CD4-positive, alpha-beta memory T cell (primary cell): ENCODE measurements at regions not wholly inside any gene's neighbourhood (a gene's known extent, or its start where the extent isn't known, plus 50 kb on each side); places are given as distances from the start of the nearest gene placed in this dataset.

ENCODE experiments used
- CTCF ChIA-PET: fragments of 350-600 bp; sonication (Branson Sonifier 250); formaldehyde crosslinking; loops from one replicate; lab custom pipeline; 2021; ENCODE audit warnings: inconsistent platforms; ENCODE audit not compliant: partially characterized antibody; lab: Charles Lee
- POLR2A ChIA-PET: fragments of 350-600 bp; sonication (Branson Sonifier 250); formaldehyde crosslinking; loops from one replicate; lab custom pipeline; 2021; ENCODE audit not compliant: partially characterized antibody; lab: Charles Lee
- DNase-seq, 5 donors: peaks; one replicate each; pipeline versions ENCODE4 v3.0.0 to v3.0.0-alpha.2; 2020 to 2022; ENCODE audit warnings: mixed read lengths in 1 of 5
- H3K27ac ChIP-seq: one replicate; pipeline ENCODE4 v1.7.0; 2013; ENCODE audit warnings: low read depth, low read length
- H3K27me3 ChIP-seq: 2 replicates; pipeline ENCODE4 v1.7.0; 2013; ENCODE audit warnings: mild to moderate bottlenecking, low read length, moderate library complexity; ENCODE audit not compliant: insufficient read depth
- H3K36me3 ChIP-seq: 2 replicates; pipeline ENCODE4 v1.7.0; 2013; ENCODE audit warnings: mild to moderate bottlenecking, low read length, moderate library complexity; ENCODE audit not compliant: insufficient read depth
- H3K4me1 ChIP-seq: 2 replicates; pipeline ENCODE4 v1.7.0; 2013; ENCODE audit warnings: mild to moderate bottlenecking, low read length, moderate library complexity; ENCODE audit not compliant: insufficient read depth
- H3K4me3 ChIP-seq, 2 donors: one replicate each; pipeline ENCODE4 v1.7.0; 2013; ENCODE audit warnings: low read length in 2 of 2, mild to moderate bottlenecking in 1 of 2
- H3K9me3 ChIP-seq, 2 donors: one replicate each; pipeline ENCODE4 v1.7.0; 2013; ENCODE audit warnings: low read length in 2 of 2, control low read depth in 1 of 2; ENCODE audit not compliant: control insufficient read depth in 1 of 2
- H3K27ac Mint-ChIP-seq, 7 donors: one replicate each; pipeline ENCODE4 v1.8.0; 2020 to 2021; ENCODE audit warnings: mixed read lengths in 7 of 7, mild to moderate bottlenecking in 6 of 7, inconsistent platforms in 3 of 7, moderate library complexity in 3 of 7
- H3K27me3 Mint-ChIP-seq, 2 donors: one replicate each; pipeline ENCODE4 v1.8.0; 2020 to 2021; ENCODE audit warnings: mixed read lengths in 2 of 2
- H3K36me3 Mint-ChIP-seq, 2 donors: one replicate each; pipeline ENCODE4 v1.8.0; 2020 to 2021; ENCODE audit warnings: mixed read lengths in 2 of 2, inconsistent platforms in 1 of 2, mild to moderate bottlenecking in 1 of 2
- H3K4me1 Mint-ChIP-seq, 4 donors: one replicate each; pipeline ENCODE4 v1.8.0; 2020 to 2021; ENCODE audit warnings: mixed read lengths in 4 of 4, mild to moderate bottlenecking in 1 of 4
- H3K4me3 Mint-ChIP-seq, 8 donors: one replicate each; pipeline ENCODE4 v1.8.0; 2020 to 2021; ENCODE audit warnings: mixed read lengths in 8 of 8, mild to moderate bottlenecking in 7 of 8, moderate library complexity in 6 of 8, inconsistent platforms in 3 of 8
- H3K9me3 Mint-ChIP-seq, 8 donors: one replicate each; pipeline ENCODE4 v1.8.0; 2020 to 2021; ENCODE audit warnings: mixed read lengths in 8 of 8, mild to moderate bottlenecking in 5 of 8, inconsistent platforms in 3 of 8, moderate library complexity in 1 of 8
- intact Hi-C: fragments of 100-400 bp; cut with micrococcal nuclease; formaldehyde crosslinking; loops from one replicate; pipeline ENCODE4 v1.15.1; 2023

DNA sequence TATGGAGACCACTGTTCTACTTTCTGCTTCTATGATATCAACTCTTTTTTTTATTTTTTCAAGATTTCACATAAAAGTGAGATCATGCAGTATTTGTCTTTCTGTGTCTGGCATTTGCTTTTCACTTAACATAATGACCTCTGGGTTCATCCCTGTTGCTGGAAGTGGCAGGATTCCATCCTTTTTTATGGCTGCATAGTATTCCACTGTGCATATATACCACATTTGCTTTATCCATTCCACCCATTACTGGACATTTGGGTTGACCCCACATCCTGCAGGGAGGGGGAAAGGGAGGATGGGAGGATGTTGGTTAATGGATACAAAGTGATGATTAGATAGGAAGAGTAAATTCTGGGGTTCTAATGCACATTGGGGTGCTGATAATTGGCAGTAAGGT lies 80.3 kb upstream of the NPTX2 start:
- Histone ChIP-seq H3K4me3 (no peak overlapping the region), H3K4me1 (no peaks in the 10 kb centered on the region), H3K27ac (no peak overlapping the region), H3K9me3 (no peaks in the 10 kb centered on the region), H3K27me3 (no peaks in the 10 kb centered on the region), H3K36me3 (no peaks in the 10 kb centered on the region)
- no peak overlapping the region for H3K4me3 Mint-ChIP-seq
- no peaks in the 10 kb centered on the region for H3K4me1 Mint-ChIP-seq
- no peak for DNase-seq
- H3K27me3 Mint-ChIP-seq = peaks cover 0 to 3% of the 10 kb centered on the region in 2 donors
- intact Hi-C loops = no loop called here
- peaks cover 0 to 3% of the 10 kb centered on the region in 2 donors for H3K36me3 Mint-ChIP-seq
- H3K9me3 Mint-ChIP-seq = peaks cover 3 to 15% (median 7%) of the 10 kb centered on the region in 8 donors
- ChIA-PET CTCF (no interaction called here), POLR2A (no interaction called here)
- H3K27ac Mint-ChIP-seq = no peak overlapping the region

DNA sequence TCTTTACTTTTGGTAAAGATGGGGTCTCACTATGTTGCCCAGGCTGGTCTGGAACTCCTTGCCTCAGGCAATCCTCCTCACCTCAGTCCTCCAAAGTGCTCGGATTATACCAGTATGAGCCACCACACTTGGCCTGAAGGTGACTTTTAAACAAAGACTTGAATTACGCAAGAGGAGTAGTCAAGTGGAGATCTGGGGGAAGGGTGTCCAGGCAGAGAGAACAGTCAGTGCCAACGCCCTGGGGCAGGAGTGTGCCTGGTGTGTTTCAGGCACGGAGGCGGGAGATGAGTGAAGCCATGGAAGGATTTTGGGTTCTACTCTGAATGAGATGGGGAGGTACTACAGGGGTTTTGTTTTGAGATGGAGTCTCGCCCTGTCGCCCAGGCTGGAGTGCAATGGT lies 82.6 kb upstream of the NPTX2 start:
- peaks cover 7 to 19% (median 14%) of the 10 kb centered on the region in 8 donors for H3K9me3 Mint-ChIP-seq

DNA sequence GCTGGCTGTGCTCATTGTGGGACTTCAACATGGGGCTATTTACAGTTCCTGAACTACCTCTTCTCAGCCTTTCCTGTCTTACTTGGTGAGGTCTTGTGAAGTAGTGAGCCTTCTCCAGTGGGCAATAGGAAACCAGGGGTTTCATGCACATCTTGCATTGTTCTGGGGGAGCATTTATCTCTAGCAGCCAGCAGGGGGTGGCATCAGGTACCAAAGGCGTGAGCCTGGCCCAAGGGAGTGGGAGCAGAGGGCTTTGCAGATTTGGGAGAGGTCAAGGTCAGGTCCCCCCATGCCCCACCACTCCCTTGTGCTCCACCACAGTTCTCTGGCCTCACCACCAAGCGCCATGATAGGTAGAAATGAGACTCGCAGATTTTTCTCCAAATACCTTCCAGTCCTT lies 85.4 kb upstream of the NPTX2 start:
- POLR2A ChIA-PET = no interaction called here

More for the DNA sequence above, 82.6 kb upstream of the NPTX2 start:
- Mint-ChIP-seq H3K4me3 (no peak overlapping the region), H3K27ac (no peak overlapping the region), H3K36me3 (peaks cover 0 to 3% of the 10 kb centered on the region in 2 donors), H3K27me3 (peaks cover 0 to 3% of the 10 kb centered on the region in 2 donors), H3K4me1 (no peaks in the 10 kb centered on the region)
- H3K36me3 ChIP-seq = no peaks in the 10 kb centered on the region
- CTCF ChIA-PET = no interaction called here
- no peaks in the 10 kb centered on the region for H3K9me3 ChIP-seq
- no peak for DNase-seq
- H3K4me3 ChIP-seq = no peak overlapping the region
- H3K27ac ChIP-seq = no peak overlapping the region
- intact Hi-C loops = no loop called here
- POLR2A ChIA-PET = no interaction called here
- H3K4me1 ChIP-seq = no peaks in the 10 kb centered on the region
- no peaks in the 10 kb centered on the region for H3K27me3 ChIP-seq

DNA sequence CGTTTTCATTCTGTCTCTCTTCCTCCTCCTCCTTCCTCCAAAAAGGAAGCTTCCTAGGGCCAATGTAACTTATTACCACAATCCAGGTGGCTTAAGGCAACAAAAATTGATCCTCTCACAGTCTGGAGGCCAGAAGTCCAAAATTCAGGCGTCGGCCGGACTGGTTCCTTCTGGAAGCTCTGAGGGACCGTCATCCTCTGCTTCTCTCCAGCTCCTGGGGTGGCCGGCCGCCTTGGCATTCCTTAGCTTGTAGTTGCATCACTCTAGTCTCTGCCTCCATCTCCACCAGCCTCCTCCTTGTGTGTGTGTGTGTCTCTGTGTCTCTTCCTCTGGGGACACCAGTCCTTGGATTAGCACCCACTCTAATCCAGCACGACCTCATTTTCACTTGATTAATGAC lies 89.0 kb upstream of the NPTX2 start:
- ChIA-PET CTCF (no interaction called here), POLR2A (no interaction called here)
- Histone ChIP-seq H3K4me1 (no peaks in the 10 kb centered on the region), H3K4me3 (no peak overlapping the region), H3K27ac (no peak overlapping the region), H3K9me3 (no peaks in the 10 kb centered on the region), H3K27me3 (no peaks in the 10 kb centered on the region), H3K36me3 (no peaks in the 10 kb centered on the region)
- Mint-ChIP-seq H3K27ac (no peak overlapping the region), H3K4me1 (no peaks in the 10 kb centered on the region), H3K9me3 (peaks cover 5 to 17% (median 8%) of the 10 kb centered on the region in 8 donors), H3K36me3 (no peaks in the 10 kb centered on the region), H3K27me3 (peaks cover 0 to 3% of the 10 kb centered on the region in 2 donors), H3K4me3 (no peak overlapping the region)
- no peak for DNase-seq
- intact Hi-C loops = no loop called here

More for the DNA sequence above, 85.4 kb upstream of the NPTX2 start:
- intact Hi-C loops = no loop called here
- Histone ChIP-seq H3K27me3 (no peaks in the 10 kb centered on the region), H3K4me3 (no peak overlapping the region), H3K36me3 (no peaks in the 10 kb centered on the region), H3K9me3 (no peaks in the 10 kb centered on the region), H3K27ac (no peak overlapping the region), H3K4me1 (no peaks in the 10 kb centered on the region)
- Mint-ChIP-seq H3K36me3 (peaks cover 0 to 3% of the 10 kb centered on the region in 2 donors), H3K9me3 (peaks cover 7 to 17% (median 10%) of the 10 kb centered on the region in 8 donors), H3K27me3 (peaks cover 3% of the 10 kb centered on the region in 2 donors), H3K4me1 (no peaks in the 10 kb centered on the region), H3K4me3 (no peak overlapping the region), H3K27ac (no peak overlapping the region)
- no peak for DNase-seq
- CTCF ChIA-PET = no interaction called here

DNA sequence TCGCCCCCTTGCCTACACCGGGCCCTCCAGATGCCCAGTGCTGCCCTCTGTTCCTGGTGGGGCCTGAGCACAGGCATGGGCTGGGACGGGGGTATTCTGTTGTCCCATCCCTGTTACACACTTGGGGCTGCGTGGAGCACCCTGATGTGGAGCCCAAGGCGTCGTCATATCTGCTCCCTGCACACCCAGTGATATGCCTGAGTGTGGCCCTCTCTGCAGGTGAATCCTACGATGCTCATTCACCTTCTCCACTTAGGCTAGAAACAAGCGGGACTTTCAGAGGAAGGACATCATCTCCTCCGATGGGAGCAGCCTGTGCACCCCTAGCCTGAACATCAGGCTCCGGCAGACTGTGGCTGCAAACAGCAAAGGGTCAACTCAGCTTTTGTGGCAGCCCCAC lies 91.0 kb upstream of the NPTX2 start:
- intact Hi-C loops = no loop called here
- Histone ChIP-seq H3K9me3 (no peaks in the 10 kb centered on the region), H3K27ac (no peak overlapping the region), H3K36me3 (no peaks in the 10 kb centered on the region), H3K4me1 (no peaks in the 10 kb centered on the region), H3K4me3 (no peak overlapping the region), H3K27me3 (no peaks in the 10 kb centered on the region)
- POLR2A ChIA-PET = no interaction called here
- Mint-ChIP-seq H3K4me3 (no peak overlapping the region), H3K27me3 (peaks cover 0 to 3% of the 10 kb centered on the region in 2 donors), H3K27ac (no peak overlapping the region), H3K36me3 (no peaks in the 10 kb centered on the region), H3K9me3 (peaks cover 0 to 8% (median 1%) of the 10 kb centered on the region in 8 donors), H3K4me1 (no peaks in the 10 kb centered on the region)
- DNase-seq = no peak
- CTCF ChIA-PET = no interaction called here

DNA sequence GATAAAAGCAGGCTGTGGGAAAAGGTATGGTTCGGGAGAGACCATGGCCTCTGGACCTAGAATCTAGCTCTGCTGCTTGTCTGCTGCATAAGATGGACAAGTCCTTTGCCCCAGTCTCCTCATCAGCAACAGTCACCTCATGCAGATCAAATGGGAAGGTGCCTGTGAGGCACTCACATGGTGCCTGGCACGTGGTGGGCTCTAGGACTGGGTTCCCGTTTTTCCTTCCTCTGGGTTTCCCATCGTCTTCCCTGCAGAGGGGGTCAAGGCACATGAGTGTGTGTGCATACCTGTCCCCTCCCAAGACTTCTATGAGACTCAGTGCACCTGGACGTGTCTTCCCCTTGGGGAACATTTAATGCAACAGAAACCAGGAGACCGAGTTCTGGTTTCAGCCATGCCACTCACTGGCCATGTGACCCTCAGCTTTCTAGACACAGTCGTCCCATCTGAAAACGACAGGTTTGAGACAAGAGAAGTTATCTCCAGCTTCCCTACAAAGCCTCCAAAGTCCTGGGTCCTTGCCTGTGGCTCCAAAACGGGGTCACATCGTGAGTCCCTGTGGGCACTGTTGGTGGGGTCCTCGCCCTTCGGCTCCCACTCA lies 95.9 kb upstream of the NPTX2 start:
- Histone ChIP-seq H3K36me3 (no peaks in the 10 kb centered on the region), H3K4me1 (no peaks in the 10 kb centered on the region), H3K27me3 (no peaks in the 10 kb centered on the region), H3K27ac (no peak overlapping the region), H3K9me3 (no peaks in the 10 kb centered on the region), H3K4me3 (no peak overlapping the region)
- Mint-ChIP-seq H3K27ac (no peak overlapping the region), H3K27me3 (no peaks in the 10 kb centered on the region), H3K9me3 (peaks cover 0 to 3% (median 0%) of the 10 kb centered on the region in 8 donors), H3K36me3 (no peaks in the 10 kb centered on the region), H3K4me3 (no peak overlapping the region), H3K4me1 (no peaks in the 10 kb centered on the region)
- DNase-seq = no peak
- POLR2A ChIA-PET = no interaction called here
- CTCF ChIA-PET = no interaction called here
- intact Hi-C loops = no loop called here

DNA sequence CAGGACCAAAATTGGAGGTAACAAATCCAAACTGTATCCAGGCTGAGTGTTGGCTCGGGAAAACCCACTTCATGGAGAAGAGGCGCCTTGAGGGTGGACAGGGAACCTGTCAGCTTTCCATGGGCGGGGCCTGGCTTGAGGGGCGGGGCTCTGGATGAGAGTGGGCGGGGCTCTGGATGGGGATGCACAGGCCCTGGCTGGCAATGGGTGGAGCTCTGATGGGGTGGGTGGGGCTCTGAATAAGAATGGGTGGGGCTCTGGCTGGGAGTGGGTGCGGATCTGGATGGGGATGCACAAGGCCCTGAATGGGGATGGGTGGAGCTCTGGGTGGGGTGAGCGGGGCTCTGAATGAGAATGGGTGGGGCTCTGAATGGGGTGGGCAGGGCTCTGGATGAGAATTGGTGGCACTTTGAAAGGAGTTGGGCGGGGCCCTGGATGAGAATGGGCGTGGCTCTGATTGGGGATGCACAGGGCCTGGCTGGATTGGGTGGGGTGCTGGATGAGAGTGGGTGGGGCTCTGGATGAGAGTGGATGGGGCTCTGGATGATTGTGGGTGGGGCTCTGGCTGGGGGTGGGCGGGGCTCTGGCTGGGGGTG lies 96.6 kb upstream of the NPTX2 start:
- no peak overlapping the region for H3K4me3 ChIP-seq
- POLR2A ChIA-PET = no interaction called here
- H3K36me3 ChIP-seq = no peaks in the 10 kb centered on the region
- no peak overlapping the region for H3K27ac ChIP-seq
- no peaks in the 10 kb centered on the region for H3K27me3 Mint-ChIP-seq
- intact Hi-C loops = no loop called here
- no peak overlapping the region for H3K4me3 Mint-ChIP-seq
- no peaks in the 10 kb centered on the region for H3K4me1 Mint-ChIP-seq
- no peaks in the 10 kb centered on the region for H3K9me3 ChIP-seq
- H3K27ac Mint-ChIP-seq = no peak overlapping the region
- H3K36me3 Mint-ChIP-seq = no peaks in the 10 kb centered on the region
- no peaks in the 10 kb centered on the region for H3K4me1 ChIP-seq
- H3K9me3 Mint-ChIP-seq = peaks cover 0 to 3% (median 0%) of the 10 kb centered on the region in 8 donors
- no peak for DNase-seq
- H3K27me3 ChIP-seq = no peaks in the 10 kb centered on the region
- CTCF ChIA-PET = no interaction called here
